OCI-LY1 (cell line): ENCODE measurements at regions not wholly inside any gene's neighbourhood (a gene's known extent, or its start where the extent isn't known, plus 50 kb on each side); places are given as distances from the start of the nearest gene placed in this dataset.

Experiments used
- CTCF ChIP-seq: fragments of 200-600 bp; sonication (generic), shearing (Covaris generic); IDR thresholded peaks from 2 replicates; pipeline ENCODE4 v1.5.1; 2017; ENCODE audit warnings: mild to moderate bottlenecking, antibody characterized with exemption, low read length, moderate library complexity, mixed read lengths
- EZH2 ChIP-seq: fragments of 200-600 bp; sonication (generic), shearing (Covaris generic); IDR thresholded peaks from 2 replicates; pipeline ENCODE4 v1.8.0; 2017; ENCODE audit warnings: borderline replicate concordance, mixed run types, mild to moderate bottlenecking, antibody characterized with exemption, low read length, moderate library complexity, mixed read lengths

DNA sequence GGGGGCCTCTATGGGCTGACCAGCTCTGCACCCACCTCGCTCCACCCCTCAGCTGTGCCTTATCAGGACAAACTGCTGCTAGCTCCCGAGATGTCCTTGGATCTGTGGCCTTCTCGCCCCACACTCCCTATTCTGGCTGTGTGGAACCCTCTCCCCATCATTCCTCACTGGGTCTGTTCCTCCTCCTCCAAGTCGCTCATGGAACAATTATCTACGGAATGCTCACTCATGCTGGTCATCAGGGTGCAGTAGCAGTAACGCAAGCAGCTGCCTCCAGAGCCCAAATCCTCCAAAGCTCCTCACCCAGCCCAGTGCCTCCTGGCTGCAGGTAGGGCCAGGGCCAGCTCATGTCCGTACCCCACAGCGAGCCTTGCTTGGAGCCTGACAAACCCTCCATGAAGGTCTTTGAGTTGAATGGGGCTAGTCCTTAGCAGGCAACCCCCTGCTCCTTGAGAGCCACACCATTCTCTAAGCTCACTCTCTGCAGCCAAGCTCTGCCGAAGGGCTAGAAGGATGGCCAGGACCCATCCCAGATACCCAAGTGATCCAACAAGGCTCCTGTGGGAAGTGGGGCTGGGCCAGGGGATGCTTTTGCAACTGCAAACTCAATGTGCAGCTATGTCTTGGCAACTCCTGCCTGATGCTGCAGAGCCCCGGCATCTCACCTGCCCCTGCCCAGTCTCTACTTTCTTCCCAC, 977.8 kb downstream of the TBC1D22A start:
- TF ChIP-seq CTCF: no peak
- no peak for TF ChIP-seq EZH2
